B cell (primary cell): ENCODE measurements at regions not wholly inside any gene's neighbourhood (a gene's known extent, or its start where the extent isn't known, plus 50 kb on each side); places are given as distances from the start of the nearest gene placed in this dataset.

ENCODE experiments used
- ATAC-seq: fragments of 200-7000 bp; cut with Tn5 transposase; one replicate; pipeline ENCODE4 v1.10.0; 2021; ENCODE audit warnings: low read depth, mild to moderate bottlenecking, moderate number of reproducible peaks, moderate library complexity
- CTCF ChIA-PET: fragments of 350-600 bp; sonication (Branson Sonifier 250); formaldehyde crosslinking; loops from one replicate; lab custom pipeline; 2021; ENCODE audit warnings: antibody characterized with exemption, inconsistent platforms; lab: Charles Lee
- POLR2A ChIA-PET: fragments of 350-600 bp; sonication (Branson Sonifier 250); formaldehyde crosslinking; loops from one replicate; lab custom pipeline; 2021; ENCODE audit warnings: antibody characterized with exemption; lab: Charles Lee
- DNase-seq: peaks from one replicate; pipeline ENCODE4 v3.0.0; 2013
- H2AFZ ChIP-seq: 2 replicates; pipeline ENCODE4 v1.6.1; 2012; ENCODE audit warnings: mild to moderate bottlenecking, low read depth, low read length; ENCODE audit not compliant: insufficient read depth, poor library complexity, severe bottlenecking
- H3K27ac ChIP-seq, 2 donors: 1 replicate in 1 of 2; 2 replicates in 1 of 2; pipeline ENCODE4 v1.5.1; 2012 to 2013; ENCODE audit warnings: low read length in 2 of 2, mild to moderate bottlenecking in 2 of 2, moderate library complexity in 1 of 2
- H3K27me3 ChIP-seq, 4 experiments: fragments of 200-600 bp in 1 of 4; sonication (generic) in 1 of 4; replicated peaks in 1 of 4; 1 replicate in 2 of 4; 2 replicates in 2 of 4; pipeline versions ENCODE4 v1.6.1 to v1.7.0; 2013 to 2016; ENCODE audit warnings: low read length in 3 of 4, mild to moderate bottlenecking in 2 of 4, mixed read lengths in 1 of 4, moderate library complexity in 1 of 4; ENCODE audit not compliant: insufficient read depth in 4 of 4, control insufficient read depth in 3 of 4; ENCODE audit errors: control extremely low read depth in 1 of 4
- H3K36me3 ChIP-seq, 2 experiments: replicated peaks in 1 of 2; 1 replicate in 1 of 2; 2 replicates in 1 of 2; pipeline versions ENCODE4 v1.6.1 to v1.7.1; 2013; ENCODE audit warnings: low read length in 1 of 2; ENCODE audit not compliant: insufficient read depth in 2 of 2, control insufficient read depth in 1 of 2; ENCODE audit errors: control extremely low read depth in 1 of 2, extremely low read depth in 1 of 2
- H3K4me1 ChIP-seq, 2 donors: fragments of 200-600 bp in 1 of 2; sonication (generic) in 1 of 2; 1 replicate in 1 of 2; 2 replicates in 1 of 2; pipeline versions ENCODE4 v1.5.1 to v1.6.1; 2013 to 2017; ENCODE audit warnings: low read length in 2 of 2; ENCODE audit not compliant: control insufficient read depth in 2 of 2, insufficient read depth in 2 of 2
- H3K4me2 ChIP-seq: replicated peaks from 2 replicates; pipeline ENCODE3; 2012; ENCODE audit warnings: mild to moderate bottlenecking, low read depth, low read length; ENCODE audit not compliant: poor library complexity, severe bottlenecking
- H3K4me3 ChIP-seq, 5 experiments: fragments of 200-600 bp in 1 of 5; sonication (generic) in 1 of 5; 1 replicate in 3 of 5; 2 replicates in 2 of 5; pipeline versions ENCODE4 v1.5.1 to v1.7.0; 2011 to 2016; ENCODE audit warnings: low read length in 4 of 5, mild to moderate bottlenecking in 4 of 5, low read depth in 2 of 5, control low read depth in 1 of 5, moderate library complexity in 1 of 5; ENCODE audit not compliant: insufficient read depth in 1 of 5; ENCODE audit errors: control extremely low read depth in 1 of 5, extremely low read depth in 1 of 5
- H3K79me2 ChIP-seq: fragments of 200-600 bp; sonication (generic); one replicate; pipeline ENCODE4 v1.6.0; 2016; ENCODE audit warnings: low read length; ENCODE audit not compliant: control insufficient read depth, insufficient read depth
- H3K9ac ChIP-seq: fragments of 200-600 bp; sonication (generic); 2 replicates; pipeline ENCODE4 v1.6.1; 2017; ENCODE audit warnings: mild to moderate bottlenecking, low read length, moderate library complexity
- H3K9me3 ChIP-seq, 3 donors: one replicate each; pipeline versions ENCODE4 v1.6.1 to v1.7.1; 2013; ENCODE audit warnings: low read length in 2 of 3; ENCODE audit not compliant: control insufficient read depth in 2 of 3, insufficient read depth in 1 of 3; ENCODE audit errors: control extremely low read depth in 1 of 3
- H4K20me1 ChIP-seq: 2 replicates; pipeline ENCODE4 v1.6.0; 2012; ENCODE audit warnings: mild to moderate bottlenecking, low read length; ENCODE audit not compliant: insufficient read depth, control insufficient read depth, poor library complexity, severe bottlenecking
- H3K27ac Mint-ChIP-seq: one replicate; pipeline ENCODE4 v1.8.0; 2021; ENCODE audit warnings: mixed read lengths
- H3K27me3 Mint-ChIP-seq: one replicate; pipeline ENCODE4 v1.8.0; 2021; ENCODE audit warnings: mixed read lengths
- H3K4me1 Mint-ChIP-seq: one replicate; pipeline ENCODE4 v1.8.0; 2021; ENCODE audit warnings: mixed read lengths
- H3K4me3 Mint-ChIP-seq: one replicate; pipeline ENCODE4 v1.8.0; 2021; ENCODE audit warnings: mixed read lengths
- H3K9me3 Mint-ChIP-seq: one replicate; pipeline ENCODE4 v1.8.0; 2022; ENCODE audit warnings: mixed read lengths; ENCODE audit not compliant: insufficient read depth
- CTCF ChIP-seq: fragments of 200-600 bp; IDR thresholded peaks from one replicate; pipeline ENCODE4 v1.8.0; 2022; ENCODE audit warnings: antibody characterized with exemption, mild to moderate bottlenecking
- EZH2 ChIP-seq: IDR thresholded peaks from 2 replicates; pipeline ENCODE4 v1.6.1; 2012; ENCODE audit warnings: borderline replicate concordance, low read depth, mild to moderate bottlenecking, moderate library complexity, low read length; ENCODE audit not compliant: insufficient read depth, poor library complexity, severe bottlenecking
- WGBS: methylation state at CpG from one replicate; pipeline ENCODE4 v1.1.5; 2013; ENCODE audit warnings: missing lambda C conversion rate; ENCODE audit not compliant: insufficient coverage; 5-methylcytosine and 5-hydroxymethylcytosine counted together
- intact Hi-C: fragments of 100-400 bp; cut with micrococcal nuclease; formaldehyde crosslinking; loops from one replicate; pipeline ENCODE4 v1.10.0; 2022

DNA sequence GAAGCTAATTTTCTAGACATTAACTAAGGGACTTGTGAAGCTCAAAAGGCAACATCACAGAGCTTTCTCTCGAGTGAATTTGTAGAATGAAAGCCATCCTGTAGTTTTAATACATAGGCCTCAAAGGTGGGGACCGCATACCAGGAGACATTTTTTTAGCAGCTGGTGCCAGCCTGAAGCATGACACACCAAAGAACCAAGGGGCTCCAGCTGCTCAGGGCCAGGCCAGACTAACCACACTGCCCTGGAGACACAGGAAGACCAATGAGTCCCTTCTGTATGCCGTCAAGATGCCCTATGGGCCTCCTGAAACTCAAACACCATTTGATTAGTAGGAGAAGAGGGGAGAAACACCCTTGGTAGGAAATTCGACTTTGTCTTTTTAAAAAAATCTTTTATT, 113.9 kb upstream of the CACNA1E start:
- no peaks in the 10 kb centered on the region for H3K79me2 ChIP-seq

GRCh38 chr1:181383695-181384094, 99.6 kb upstream of the CACNA1E start:
- Mint-ChIP-seq H3K4me1 (no peaks in the 10 kb centered on the region), H3K27ac (no peak overlapping the region), H3K27me3 (peaks cover 13% of the 10 kb centered on the region), H3K9me3 (no peaks in the 10 kb centered on the region), H3K4me3 (no peak overlapping the region)
- ChIA-PET POLR2A (no interaction called here), CTCF (no interaction called here)
- no peaks in the 10 kb centered on the region for H3K79me2 ChIP-seq
- peaks cover 0 to 3% (median 1%) of the 10 kb centered on the region in 4 experiments for H3K27me3 ChIP-seq
- no peak overlapping the region for H3K27ac ChIP-seq
- H3K9me3 ChIP-seq = peaks cover 0 to 3% (median 0%) of the 10 kb centered on the region in 3 donors
- no peaks in the 10 kb centered on the region for H3K36me3 ChIP-seq
- DNase-seq = no peak
- H3K4me1 ChIP-seq = no peaks in the 10 kb centered on the region
- ATAC-seq = no peak
- no peak overlapping the region for H2AFZ ChIP-seq
- intact Hi-C loops = no loop called here
- H3K4me3 ChIP-seq = no peak overlapping the region
- 58% methylated on average over 6 of the region's 6 CpGs for WGBS
- no peak overlapping the region for H3K4me2 ChIP-seq
- TF ChIP-seq CTCF (no peak), EZH2 (no peak)
- no peaks in the 10 kb centered on the region for H4K20me1 ChIP-seq
- no peak overlapping the region for H3K9ac ChIP-seq

More for the DNA sequence above, 113.9 kb upstream of the CACNA1E start:
- ATAC-seq = no peak
- Histone ChIP-seq H2AFZ (no peak overlapping the region), H3K4me3 (no peak overlapping the region), H4K20me1 (no peaks in the 10 kb centered on the region), H3K4me1 (no peaks in the 10 kb centered on the region), H3K9me3 (peaks cover 0 to 5% (median 2%) of the 10 kb centered on the region in 3 donors), H3K4me2 (no peak overlapping the region), H3K27ac (no peak overlapping the region), H3K9ac (no peak overlapping the region), H3K27me3 (no peaks in the 10 kb centered on the region), H3K36me3 (no peaks in the 10 kb centered on the region)
- ChIA-PET POLR2A (no interaction called here), CTCF (interaction anchor here (0.7 kb wide), 1 partner anchor 115 kb away, joined by 4 read pairs; no protein-coding TSS in a partner anchor)
- no peaks in the 10 kb centered on the region for H3K4me1 Mint-ChIP-seq
- H3K9me3 Mint-ChIP-seq = peaks cover 9% of the 10 kb centered on the region
- no peak overlapping the region for H3K4me3 Mint-ChIP-seq
- peaks cover 7% of the 10 kb centered on the region for H3K27me3 Mint-ChIP-seq
- intact Hi-C loops = no loop called here
- DNase-seq = no peak
- TF ChIP-seq CTCF (no peak), EZH2 (no peak)
- WGBS = 75% methylated on average over 2 of the region's 4 CpGs
- no peak overlapping the region for H3K27ac Mint-ChIP-seq
